ENCODE measurements at regions not wholly inside any gene's neighbourhood (a gene's known extent, or its start where the extent isn't known, plus 50 kb on each side); places are given as distances from the start of the nearest gene placed in this dataset.

- no peak for TF ChIP-seq CTCF (IDR thresholded peaks at IDR 0.05; ENCODE audit: control insufficient read depth, insufficient read depth, low read depth, low read length, missing control alignments)
- no peak overlapping the region for H3K4me3 ChIP-seq (ENCODE audit: control insufficient read depth, low read depth, low read length)
- no peak for DNase-seq (ENCODE audit: low read depth)
Measured at GRCh38 chr10:113415246-113415645, 137.6 kb upstream of the HABP2 start.

GRCh38 chr10:113420057-113420732, 132.7 kb upstream of the HABP2 start:
- no peak for TF ChIP-seq CTCF (IDR thresholded peaks at IDR 0.05; ENCODE audit: control insufficient read depth, insufficient read depth, low read depth, low read length, missing control alignments)
- H3K4me3 ChIP-seq (ENCODE audit: control insufficient read depth, low read depth, low read length): no peak overlapping the region

GRCh38 chr10:113420733-113421675, 131.8 kb upstream of the HABP2 start:
- H3K4me3 ChIP-seq (ENCODE audit: control insufficient read depth, low read depth, low read length): no peak overlapping the region
- no peak for TF ChIP-seq CTCF (IDR thresholded peaks at IDR 0.05; ENCODE audit: control insufficient read depth, insufficient read depth, low read depth, low read length, missing control alignments)

More at GRCh38 chr10:113420057-113420732, 132.7 kb upstream of the HABP2 start:
- DNase-seq (ENCODE audit: low read depth): no peak

GRCh38 chr10:113422371-113422770, 130.5 kb upstream of the HABP2 start:
- H3K4me3 ChIP-seq (ENCODE audit: control insufficient read depth, low read depth, low read length): no peak overlapping the region
- no peak for DNase-seq (ENCODE audit: low read depth)
- TF ChIP-seq CTCF (IDR thresholded peaks at IDR 0.05; ENCODE audit: control insufficient read depth, insufficient read depth, low read depth, low read length, missing control alignments): no peak

More at GRCh38 chr10:113420733-113421675, 131.8 kb upstream of the HABP2 start:
- DNase-seq (ENCODE audit: low read depth): no peak

GRCh38 chr10:113423981-113424721, 128.7 kb upstream of the HABP2 start:
- DNase-seq (ENCODE audit: low read depth): no peak
- no peak for TF ChIP-seq CTCF (IDR thresholded peaks at IDR 0.05; ENCODE audit: control insufficient read depth, insufficient read depth, low read depth, low read length, missing control alignments)
- H3K4me3 ChIP-seq (ENCODE audit: control insufficient read depth, low read depth, low read length): no peak overlapping the region

GRCh38 chr10:113425008-113425407, 127.8 kb upstream of the HABP2 start:
- no peak overlapping the region for H3K4me3 ChIP-seq (ENCODE audit: control insufficient read depth, low read depth, low read length)
- DNase-seq (ENCODE audit: low read depth): no peak
- TF ChIP-seq CTCF (IDR thresholded peaks at IDR 0.05; ENCODE audit: control insufficient read depth, insufficient read depth, low read depth, low read length, missing control alignments): no peak

Data from AG09309 (cell line).